ENCODE measurements at regions not wholly inside any gene's neighbourhood (a gene's known extent, or its start where the extent isn't known, plus 50 kb on each side); places are given as distances from the start of the nearest gene placed in this dataset.

- Histone ChIP-seq H3K36me3 (ENCODE audit: control insufficient read depth in 4 of 4, insufficient read depth in 3 of 4, low read depth in 1 of 4, low read length in 3 of 4) (no peaks in the 10 kb centered on the region), H3K4me3 (ENCODE audit: low read depth in 1 of 3, low read length in 3 of 3) (no peak overlapping the region), H3K27ac (ENCODE audit: low read depth in 1 of 2, low read length in 2 of 2) (no peak overlapping the region), H3K9ac (ENCODE audit: low read depth in 1 of 2, low read length in 2 of 2) (no peak overlapping the region), H3K9me3 (ENCODE audit: control insufficient read depth in 4 of 4, low read length in 3 of 4) (no peaks in the 10 kb centered on the region), H3K27me3 (ENCODE audit: control insufficient read depth in 4 of 4, insufficient read depth in 4 of 4, low read length in 3 of 4) (no peaks in the 10 kb centered on the region), H3K4me1 (ENCODE audit: control insufficient read depth in 4 of 4, insufficient read depth in 4 of 4, low read length in 3 of 4) (no peaks in the 10 kb centered on the region)
- no peak for TF ChIP-seq SP1 (IDR thresholded peaks at IDR 0.05)
- TF ChIP-seq FOXA2 (IDR thresholded peaks at IDR 0.05): no peak
- TF ChIP-seq JUND (IDR thresholded peaks at IDR 0.05): no peak
- no peak for TF ChIP-seq REST (IDR thresholded peaks at IDR 0.05)
- TF ChIP-seq GABPA (IDR thresholded peaks at IDR 0.05 in 1 of 2, conservative IDR thresholded peaks at IDR 0.05 in 1 of 2): no peak
- TF ChIP-seq MAX (IDR thresholded peaks at IDR 0.05): no peak
- TF ChIP-seq YY1 (IDR thresholded peaks at IDR 0.05): no peak
- no peak for TF ChIP-seq EGR1 (IDR thresholded peaks at IDR 0.05; ENCODE audit: low read depth in 2 of 2)
- TF ChIP-seq, protein P1, sequence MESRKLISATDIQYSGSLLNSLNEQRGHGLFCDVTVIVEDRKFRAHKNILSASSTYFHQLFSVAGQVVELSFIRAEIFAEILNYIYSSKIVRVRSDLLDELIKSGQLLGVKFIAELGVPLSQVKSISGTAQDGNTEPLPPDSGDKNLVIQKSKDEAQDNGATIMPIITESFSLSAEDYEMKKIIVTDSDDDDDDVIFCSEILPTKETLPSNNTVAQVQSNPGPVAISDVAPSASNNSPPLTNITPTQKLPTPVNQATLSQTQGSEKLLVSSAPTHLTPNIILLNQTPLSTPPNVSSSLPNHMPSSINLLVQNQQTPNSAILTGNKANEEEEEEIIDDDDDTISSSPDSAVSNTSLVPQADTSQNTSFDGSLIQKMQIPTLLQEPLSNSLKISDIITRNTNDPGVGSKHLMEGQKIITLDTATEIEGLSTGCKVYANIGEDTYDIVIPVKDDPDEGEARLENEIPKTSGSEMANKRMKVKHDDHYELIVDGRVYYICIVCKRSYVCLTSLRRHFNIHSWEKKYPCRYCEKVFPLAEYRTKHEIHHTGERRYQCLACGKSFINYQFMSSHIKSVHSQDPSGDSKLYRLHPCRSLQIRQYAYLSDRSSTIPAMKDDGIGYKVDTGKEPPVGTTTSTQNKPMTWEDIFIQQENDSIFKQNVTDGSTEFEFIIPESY (IDR thresholded peaks at IDR 0.05): no peak
- no peak for TF ChIP-seq RAD21 (IDR thresholded peaks at IDR 0.05)
- no peak for TF ChIP-seq HNF4A (conservative IDR thresholded peaks at IDR 0.05)
- TF ChIP-seq HNF4G (IDR thresholded peaks at IDR 0.05): no peak
- no peak for TF ChIP-seq RXRA (IDR thresholded peaks at IDR 0.05)
- TF ChIP-seq NR2F2 (IDR thresholded peaks at IDR 0.05): no peak
- DNase-seq (ENCODE audit: low spot score): no peak
- WGBS: 79% methylated on average over 4 of the region's 4 CpGs
Observed at GRCh38 chr18:39835303-39836030, 2119.6 kb upstream of the PIK3C3 start.

DNA sequence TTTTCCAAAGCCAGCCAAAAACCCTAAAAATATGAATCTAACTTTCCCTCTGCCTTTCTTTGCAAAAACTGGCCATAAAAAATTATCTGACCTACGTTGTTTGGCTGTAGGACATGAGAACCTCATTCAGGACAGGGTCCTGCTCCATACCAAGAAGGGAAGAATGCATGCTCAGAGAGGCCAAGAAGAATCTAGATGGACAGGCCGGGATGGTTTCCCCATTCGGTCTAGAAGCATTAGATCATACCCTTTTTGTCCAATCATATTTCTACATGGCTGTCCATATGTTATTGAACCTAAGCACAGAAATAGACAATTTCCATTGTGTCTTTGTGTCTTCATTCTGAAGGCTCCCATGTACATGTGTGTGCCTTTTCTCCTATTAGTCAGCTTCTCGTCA lies 2120.4 kb upstream of the PIK3C3 start:
- TF ChIP-seq TAF1 (conservative IDR thresholded peaks at IDR 0.05): no peak
- TF ChIP-seq, protein P1 (IDR thresholded peaks at IDR 0.05): no peak
- TF ChIP-seq RXRA (IDR thresholded peaks at IDR 0.05): no peak
- no peak for TF ChIP-seq MAX (IDR thresholded peaks at IDR 0.05)
- TF ChIP-seq, protein P2, sequence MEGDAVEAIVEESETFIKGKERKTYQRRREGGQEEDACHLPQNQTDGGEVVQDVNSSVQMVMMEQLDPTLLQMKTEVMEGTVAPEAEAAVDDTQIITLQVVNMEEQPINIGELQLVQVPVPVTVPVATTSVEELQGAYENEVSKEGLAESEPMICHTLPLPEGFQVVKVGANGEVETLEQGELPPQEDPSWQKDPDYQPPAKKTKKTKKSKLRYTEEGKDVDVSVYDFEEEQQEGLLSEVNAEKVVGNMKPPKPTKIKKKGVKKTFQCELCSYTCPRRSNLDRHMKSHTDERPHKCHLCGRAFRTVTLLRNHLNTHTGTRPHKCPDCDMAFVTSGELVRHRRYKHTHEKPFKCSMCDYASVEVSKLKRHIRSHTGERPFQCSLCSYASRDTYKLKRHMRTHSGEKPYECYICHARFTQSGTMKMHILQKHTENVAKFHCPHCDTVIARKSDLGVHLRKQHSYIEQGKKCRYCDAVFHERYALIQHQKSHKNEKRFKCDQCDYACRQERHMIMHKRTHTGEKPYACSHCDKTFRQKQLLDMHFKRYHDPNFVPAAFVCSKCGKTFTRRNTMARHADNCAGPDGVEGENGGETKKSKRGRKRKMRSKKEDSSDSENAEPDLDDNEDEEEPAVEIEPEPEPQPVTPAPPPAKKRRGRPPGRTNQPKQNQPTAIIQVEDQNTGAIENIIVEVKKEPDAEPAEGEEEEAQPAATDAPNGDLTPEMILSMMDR (IDR thresholded peaks at IDR 0.05; ENCODE audit: low read depth, low read length, missing input control): no peak
- 79% methylated on average over 4 of the region's 4 CpGs for whole genome bisulfite sequencing
- Histone ChIP-seq H3K4me3 (ENCODE audit: low read depth in 1 of 3, low read length in 3 of 3) (no peak overlapping the region), H3K36me3 (ENCODE audit: control insufficient read depth in 4 of 4, insufficient read depth in 3 of 4, low read depth in 1 of 4, low read length in 3 of 4) (no peaks in the 10 kb centered on the region), H3K9me3 (ENCODE audit: control insufficient read depth in 4 of 4, low read length in 3 of 4) (no peaks in the 10 kb centered on the region), H3K27ac (ENCODE audit: low read depth in 1 of 2, low read length in 2 of 2) (no peak overlapping the region), H3K4me1 (ENCODE audit: control insufficient read depth in 4 of 4, insufficient read depth in 4 of 4, low read length in 3 of 4) (no peaks in the 10 kb centered on the region), H3K27me3 (ENCODE audit: control insufficient read depth in 4 of 4, insufficient read depth in 4 of 4, low read length in 3 of 4) (no peaks in the 10 kb centered on the region), H3K9ac (ENCODE audit: low read depth in 1 of 2, low read length in 2 of 2) (no peak overlapping the region)
- no peak for DNase-seq (ENCODE audit: low spot score)

Data from liver (tissue), 8 donors.